ENCODE measurements at regions not wholly inside any gene's neighbourhood (a gene's known extent, or its start where the extent isn't known, plus 50 kb on each side); places are given as distances from the start of the nearest gene placed in this dataset.
A peak's percentile ranks its signal among the peaks of the same experiment; 100 is the strongest.

GRCh38 chr7:94303695-94304094 is 91.0 kb upstream of the COL1A2 start:
- H3K36me3 ChIP-seq, result no peaks in the 10 kb centered on the region
- 28 to 45% (median 36%) methylated on average over 7 of the region's 7 CpGs for WGBS, 4 donors
- no peaks in the 10 kb centered on the region for H3K9me3 ChIP-seq
- TF ChIP-seq POLR2A (IDR thresholded peaks at IDR 0.05) (no peak), CTCF (IDR thresholded peaks at IDR 0.05) (no peak)
- intact Hi-C loops (cut with DNase I), result loop anchor here in 4 of 10 donors (2.0 to 10.0 kb wide), 4 partner anchors 44 to 89 kb away; no protein-coding TSS in a partner anchor
- peak overlapping the region in 11 of 12 donors; percentile 34 to 87 (median 63) for H3K27ac ChIP-seq
- DNase-seq, result peak in 3 of 5 donors; percentile 33 to 49 (median 34)
- peak; percentile 47 to 76 (median 58) for ATAC-seq
- no peaks in the 10 kb centered on the region for H3K27me3 ChIP-seq
- H3K4me1 ChIP-seq, result peaks cover 0 to 36% (median 13%) of the 10 kb centered on the region in 12 donors
- H3K4me3 ChIP-seq, result peak overlapping the region in 1 of 12 donors; percentile 11

- intact Hi-C loops (cut with DNase I), result loop anchor here in 3 of 10 donors (5.0 to 10.0 kb wide), 3 partner anchors 42 to 72 kb away; no protein-coding TSS in a partner anchor
- Histone ChIP-seq H3K4me1 (peaks cover 0 to 31% (median 13%) of the 10 kb centered on the region in 12 donors), H3K36me3 (no peaks in the 10 kb centered on the region), H3K27me3 (no peaks in the 10 kb centered on the region), H3K4me3 (no peak overlapping the region), H3K27ac (peak overlapping the region in 8 of 12 donors; percentile 34 to 87 (median 58)), H3K9me3 (no peaks in the 10 kb centered on the region)
- TF ChIP-seq CTCF (IDR thresholded peaks at IDR 0.05) (no peak), POLR2A (IDR thresholded peaks at IDR 0.05) (no peak)
- ATAC-seq (no peak), DNase-seq (no peak)
- WGBS, 4 donors, result 92 to 93% (median 92%) methylated on average over 2 of the region's 2 CpGs
Observed at GRCh38 chr7:94304878-94305277, 89.8 kb upstream of the COL1A2 start.

- WGBS, 4 donors, result 68 to 83% (median 73%) methylated on average over 3 of the region's 3 CpGs
- intact Hi-C loops (cut with DNase I), result loop anchor here in 1 of 10 donors (10.0 kb wide), 1 partner anchor 69 kb away; no protein-coding TSS in a partner anchor
- H3K9me3 ChIP-seq, result no peaks in the 10 kb centered on the region
- no peak overlapping the region for H3K27ac ChIP-seq
- DNase-seq (no peak), ATAC-seq (no peak)
- peaks cover 0 to 23% (median 11%) of the 10 kb centered on the region in 12 donors for H3K4me1 ChIP-seq
- no peak overlapping the region for H3K4me3 ChIP-seq
- no peaks in the 10 kb centered on the region for H3K36me3 ChIP-seq
- TF ChIP-seq CTCF (IDR thresholded peaks at IDR 0.05) (no peak), POLR2A (IDR thresholded peaks at IDR 0.05) (no peak)
- no peaks in the 10 kb centered on the region for H3K27me3 ChIP-seq
Observed at GRCh38 chr7:94305836-94306235, 88.9 kb upstream of the COL1A2 start.

- 70 to 76% (median 72%) methylated on average over 4 of the region's 4 CpGs for WGBS, 4 donors
- ATAC-seq, result no peak
- Histone ChIP-seq H3K4me1 (peaks cover 0 to 14% (median 7%) of the 10 kb centered on the region in 12 donors), H3K4me3 (no peak overlapping the region), H3K27me3 (no peaks in the 10 kb centered on the region), H3K9me3 (no peaks in the 10 kb centered on the region), H3K36me3 (no peaks in the 10 kb centered on the region), H3K27ac (no peak overlapping the region)
- intact Hi-C loops (cut with DNase I), result loop anchor here in 1 of 10 donors (10.0 kb wide), 1 partner anchor 67 kb away; no protein-coding TSS in a partner anchor
- DNase-seq, result no peak
- TF ChIP-seq POLR2A (IDR thresholded peaks at IDR 0.05) (no peak), CTCF (IDR thresholded peaks at IDR 0.05) (no peak)
Observed at GRCh38 chr7:94307399-94308048, 87.2 kb upstream of the COL1A2 start.
